AG10803 (cell line): ENCODE measurements at regions not wholly inside any gene's neighbourhood (a gene's known extent, or its start where the extent isn't known, plus 50 kb on each side); places are given as distances from the start of the nearest gene placed in this dataset.

ENCODE experiments used
- DNase-seq: peaks from one replicate; pipeline ENCODE4 v3.0.0; 2010; ENCODE audit warnings: low read depth
- H3K4me3 ChIP-seq: 2 replicates; pipeline ENCODE4 v1.5.1; 2011; ENCODE audit warnings: mild to moderate bottlenecking, low read length, control low read depth
- TF ChIP-seq, protein P1 (sequence below): conservative IDR thresholded peaks from 2 replicates; pipeline ENCODE4 v1.5.1; 2011; ENCODE audit warnings: mild to moderate bottlenecking, low read length, control low read depth, inconsistent platforms

- TF ChIP-seq, protein P1, sequence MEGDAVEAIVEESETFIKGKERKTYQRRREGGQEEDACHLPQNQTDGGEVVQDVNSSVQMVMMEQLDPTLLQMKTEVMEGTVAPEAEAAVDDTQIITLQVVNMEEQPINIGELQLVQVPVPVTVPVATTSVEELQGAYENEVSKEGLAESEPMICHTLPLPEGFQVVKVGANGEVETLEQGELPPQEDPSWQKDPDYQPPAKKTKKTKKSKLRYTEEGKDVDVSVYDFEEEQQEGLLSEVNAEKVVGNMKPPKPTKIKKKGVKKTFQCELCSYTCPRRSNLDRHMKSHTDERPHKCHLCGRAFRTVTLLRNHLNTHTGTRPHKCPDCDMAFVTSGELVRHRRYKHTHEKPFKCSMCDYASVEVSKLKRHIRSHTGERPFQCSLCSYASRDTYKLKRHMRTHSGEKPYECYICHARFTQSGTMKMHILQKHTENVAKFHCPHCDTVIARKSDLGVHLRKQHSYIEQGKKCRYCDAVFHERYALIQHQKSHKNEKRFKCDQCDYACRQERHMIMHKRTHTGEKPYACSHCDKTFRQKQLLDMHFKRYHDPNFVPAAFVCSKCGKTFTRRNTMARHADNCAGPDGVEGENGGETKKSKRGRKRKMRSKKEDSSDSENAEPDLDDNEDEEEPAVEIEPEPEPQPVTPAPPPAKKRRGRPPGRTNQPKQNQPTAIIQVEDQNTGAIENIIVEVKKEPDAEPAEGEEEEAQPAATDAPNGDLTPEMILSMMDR = no peak
- no peak for DNase-seq
- H3K4me3 ChIP-seq = no peak overlapping the region
Observed at GRCh38 chr16:87542531-87543102, 49.8 kb upstream of the ZCCHC14 start.
